T-cell (primary cell): ENCODE measurements at regions not wholly inside any gene's neighbourhood (a gene's known extent, or its start where the extent isn't known, plus 50 kb on each side); places are given as distances from the start of the nearest gene placed in this dataset.

Source experiments
- ATAC-seq, 4 experiments: fragments of 200-7000 bp in 3 of 4; fragments of 150-1000 bp in 1 of 4; cut with Tn5 transposase; replicated peaks in 1 of 4; 1 replicate in 3 of 4; 2 replicates in 1 of 4; pipeline ENCODE4 v1.10.0; 2021; ENCODE audit warnings: moderate library complexity in 3 of 4, mild to moderate bottlenecking in 2 of 4, moderate number of reproducible peaks in 1 of 4
- CTCF ChIA-PET, 2 donors: fragments of 300-600 bp; sonication (Branson Sonifier 250); formaldehyde crosslinking; loops; one replicate each; lab custom pipeline; 2022; ENCODE audit warnings: antibody characterized with exemption in 2 of 2; lab: Charles Lee
- POLR2A ChIA-PET, 2 donors: fragments of 300-600 bp; sonication (Branson Sonifier 250); formaldehyde crosslinking; loops; one replicate each; lab custom pipeline; 2022; ENCODE audit warnings: antibody characterized with exemption in 2 of 2; lab: Charles Lee
- DNase-seq, 35 experiments: peaks; one replicate each; pipeline versions ENCODE4 v3.0.0 to v3.0.0-alpha.2; 2013 to 2023
- H3K27ac ChIP-seq: one replicate; pipeline ENCODE4 v1.5.1; 2013; ENCODE audit warnings: low read length
- H3K27me3 ChIP-seq, 2 experiments: replicated peaks in 1 of 2; 1 replicate in 1 of 2; 2 replicates in 1 of 2; pipeline versions ENCODE4 v1.6.1 to v1.7.0; 2013; ENCODE audit warnings: low read length in 1 of 2, mixed read lengths in 1 of 2; ENCODE audit not compliant: control insufficient read depth in 2 of 2, insufficient read depth in 2 of 2; ENCODE audit errors: extremely low read depth in 1 of 2
- H3K36me3 ChIP-seq, 2 donors: 1 replicate in 1 of 2; 2 replicates in 1 of 2; pipeline versions ENCODE4 v1.6.1 to v1.7.0; 2013; ENCODE audit warnings: low read length in 1 of 2; ENCODE audit not compliant: control insufficient read depth in 2 of 2, insufficient read depth in 1 of 2; ENCODE audit errors: extremely low read depth in 1 of 2
- H3K4me1 ChIP-seq, 2 experiments: 1 replicate in 1 of 2; 2 replicates in 1 of 2; pipeline versions ENCODE4 v1.6.1 to v1.7.0; 2013; ENCODE audit warnings: low read length in 2 of 2, mixed read lengths in 1 of 2; ENCODE audit not compliant: insufficient read depth in 2 of 2, control insufficient read depth in 1 of 2; ENCODE audit errors: extremely low read depth in 1 of 2
- H3K4me3 ChIP-seq, 2 donors: 1 replicate in 1 of 2; 2 replicates in 1 of 2; pipeline versions ENCODE4 v1.5.1 to v1.7.0; 2013; ENCODE audit warnings: mild to moderate bottlenecking in 2 of 2, low read length in 1 of 2, moderate library complexity in 1 of 2; ENCODE audit not compliant: control insufficient read depth in 1 of 2; ENCODE audit errors: extremely low read depth in 1 of 2
- H3K9me3 ChIP-seq: 2 replicates; pipeline ENCODE4 v1.7.0; 2013
- H3K27ac Mint-ChIP-seq, 2 donors: one replicate each; pipeline ENCODE4 v1.8.0; 2020 to 2021; ENCODE audit warnings: mild to moderate bottlenecking in 2 of 2, mixed read lengths in 2 of 2
- H3K27me3 Mint-ChIP-seq, 2 donors: one replicate each; pipeline ENCODE4 v1.8.0; 2021 to 2022; ENCODE audit warnings: mixed read lengths in 2 of 2
- H3K36me3 Mint-ChIP-seq: one replicate; pipeline ENCODE4 v1.8.0; 2021; ENCODE audit warnings: mixed read lengths
- H3K4me1 Mint-ChIP-seq, 3 donors: one replicate each; pipeline ENCODE4 v1.8.0; 2020 to 2022; ENCODE audit warnings: mixed read lengths in 3 of 3, mild to moderate bottlenecking in 1 of 3
- H3K4me3 Mint-ChIP-seq, 3 donors: one replicate each; pipeline ENCODE4 v1.8.0; 2020 to 2022; ENCODE audit warnings: mild to moderate bottlenecking in 3 of 3, mixed read lengths in 3 of 3, moderate library complexity in 3 of 3
- H3K9me3 Mint-ChIP-seq, 3 donors: one replicate each; pipeline ENCODE4 v1.8.0; 2020 to 2022; ENCODE audit warnings: mixed read lengths in 3 of 3
- WGBS: methylation state at CpG from one replicate; pipeline ENCODE4 v1.1.5; 2013; ENCODE audit warnings: missing lambda C conversion rate; ENCODE audit not compliant: insufficient coverage; 5-methylcytosine and 5-hydroxymethylcytosine counted together

GRCh38 chr6:144641286-144641685, 356.2 kb downstream of the UTRN start:
- 80% methylated on average over 1 of the region's 1 CpG for WGBS
- DNase-seq = no peak
- H3K4me3 ChIP-seq = no peak overlapping the region
- no peak overlapping the region for H3K4me3 Mint-ChIP-seq
- peaks cover 23% of the 10 kb centered on the region for H3K36me3 Mint-ChIP-seq
- H3K27ac Mint-ChIP-seq = no peak overlapping the region
- H3K4me1 Mint-ChIP-seq = peaks cover 13 to 32% (median 18%) of the 10 kb centered on the region in 3 donors
- H3K36me3 ChIP-seq = peaks cover 0 to 3% of the 10 kb centered on the region in 2 donors
- no peaks in the 10 kb centered on the region for H3K9me3 ChIP-seq
- H3K9me3 Mint-ChIP-seq = no peaks in the 10 kb centered on the region
- ChIA-PET CTCF (no interaction called here), POLR2A (no interaction called here)
- no peak overlapping the region for H3K27ac ChIP-seq
- H3K27me3 ChIP-seq = no peaks in the 10 kb centered on the region
- H3K27me3 Mint-ChIP-seq = no peaks in the 10 kb centered on the region
- H3K4me1 ChIP-seq = no peaks in the 10 kb centered on the region
- ATAC-seq = no peak

- Histone ChIP-seq H3K9me3 (no peaks in the 10 kb centered on the region), H3K4me3 (no peak overlapping the region), H3K36me3 (peaks cover 0 to 3% of the 10 kb centered on the region in 2 donors), H3K27me3 (no peaks in the 10 kb centered on the region), H3K4me1 (no peaks in the 10 kb centered on the region), H3K27ac (no peak overlapping the region)
- DNase-seq = no peak
- Mint-ChIP-seq H3K27me3 (no peaks in the 10 kb centered on the region), H3K9me3 (peaks cover 0 to 3% (median 1%) of the 10 kb centered on the region in 3 donors), H3K27ac (no peak overlapping the region), H3K4me3 (no peak overlapping the region), H3K4me1 (peaks cover 7 to 24% (median 11%) of the 10 kb centered on the region in 3 donors), H3K36me3 (peaks cover 40% of the 10 kb centered on the region)
- POLR2A ChIA-PET = no interaction called here
- WGBS = no CpG with 5 or more reads among the region's 1 CpG
- no peak for ATAC-seq
- CTCF ChIA-PET = no interaction called here
These were observed 359.6 kb downstream of the UTRN start for GRCh38 chr6:144644776-144645175.

- CTCF ChIA-PET = no interaction called here
These were observed 361.2 kb downstream of the UTRN start for GRCh38 chr6:144646093-144647056.

GRCh38 chr6:144647406-144647964, 362.4 kb downstream of the UTRN start:
- H3K27me3 Mint-ChIP-seq = no peaks in the 10 kb centered on the region
- POLR2A ChIA-PET = no interaction called here
- peaks cover 0 to 3% (median 3%) of the 10 kb centered on the region in 3 donors for H3K9me3 Mint-ChIP-seq
- no peak overlapping the region for H3K4me3 ChIP-seq
- ATAC-seq = no peak
- no peak overlapping the region for H3K27ac Mint-ChIP-seq
- H3K4me1 Mint-ChIP-seq = peaks cover 12 to 29% (median 22%) of the 10 kb centered on the region in 3 donors
- no peak overlapping the region for H3K4me3 Mint-ChIP-seq
- no peaks in the 10 kb centered on the region for H3K9me3 ChIP-seq
- WGBS = 100% methylated on average over 5 of the region's 6 CpGs
- no peaks in the 10 kb centered on the region for H3K27me3 ChIP-seq
- CTCF ChIA-PET = no interaction called here
- H3K4me1 ChIP-seq = no peaks in the 10 kb centered on the region
- H3K27ac ChIP-seq = no peak overlapping the region
- H3K36me3 ChIP-seq = no peaks in the 10 kb centered on the region
- no peak for DNase-seq
- H3K36me3 Mint-ChIP-seq = peaks cover 41% of the 10 kb centered on the region

More at GRCh38 chr6:144646093-144647056, 361.2 kb downstream of the UTRN start:
- Mint-ChIP-seq H3K4me1 (peaks cover 5 to 22% (median 12%) of the 10 kb centered on the region in 3 donors), H3K9me3 (peaks cover 0 to 3% (median 3%) of the 10 kb centered on the region in 3 donors), H3K4me3 (no peak overlapping the region), H3K27ac (no peak overlapping the region), H3K36me3 (peaks cover 41% of the 10 kb centered on the region), H3K27me3 (no peaks in the 10 kb centered on the region)
- H3K4me3 ChIP-seq = no peak overlapping the region
- H3K27ac ChIP-seq = no peak overlapping the region
- no peak for DNase-seq
- WGBS = 100% methylated on average over 1 of the region's 4 CpGs
- no peaks in the 10 kb centered on the region for H3K27me3 ChIP-seq
- H3K9me3 ChIP-seq = no peaks in the 10 kb centered on the region
- H3K4me1 ChIP-seq = no peaks in the 10 kb centered on the region
- peaks cover 0 to 3% of the 10 kb centered on the region in 2 donors for H3K36me3 ChIP-seq
- POLR2A ChIA-PET = no interaction called here
- ATAC-seq = no peak

GRCh38 chr6:144647971-144648651, 363.0 kb downstream of the UTRN start:
- no peaks in the 10 kb centered on the region for H3K27me3 ChIP-seq
- Mint-ChIP-seq H3K27me3 (no peaks in the 10 kb centered on the region), H3K9me3 (peaks cover 0 to 3% (median 3%) of the 10 kb centered on the region in 3 donors), H3K4me1 (peaks cover 19 to 32% (median 27%) of the 10 kb centered on the region in 3 donors), H3K4me3 (no peak overlapping the region), H3K36me3 (peaks cover 47% of the 10 kb centered on the region), H3K27ac (no peak overlapping the region)
- H3K9me3 ChIP-seq = no peaks in the 10 kb centered on the region
- DNase-seq (no peak), ATAC-seq (no peak)
- no peaks in the 10 kb centered on the region for H3K36me3 ChIP-seq
- H3K27ac ChIP-seq = no peak overlapping the region
- ChIA-PET CTCF (no interaction called here), POLR2A (interaction anchor here in 1 of 2 donors (0.6 kb wide), 1 partner anchor 80 kb away, joined by 4 read pairs; no protein-coding TSS in a partner anchor)
- H3K4me3 ChIP-seq = no peak overlapping the region
- no CpG with 5 or more reads among the region's 3 CpGs for WGBS
- H3K4me1 ChIP-seq = peaks cover 0 to 2% of the 10 kb centered on the region in 2 experiments

GRCh38 chr6:144649085-144649484, 363.9 kb downstream of the UTRN start:
- peaks cover 48% of the 10 kb centered on the region for H3K36me3 Mint-ChIP-seq
- H3K27me3 ChIP-seq = no peaks in the 10 kb centered on the region
- no peaks in the 10 kb centered on the region for H3K9me3 ChIP-seq
- ChIA-PET CTCF (interaction anchor here in 1 of 2 donors (0.5 kb wide), 1 partner anchor 652 kb away, joined by 6 read pairs; no protein-coding TSS in a partner anchor), POLR2A (no interaction called here)
- no peak for DNase-seq
- no peaks in the 10 kb centered on the region for H3K36me3 ChIP-seq
- no peak overlapping the region for H3K4me3 Mint-ChIP-seq
- ATAC-seq = no peak
- H3K4me1 Mint-ChIP-seq = peaks cover 27 to 40% (median 36%) of the 10 kb centered on the region in 3 donors
- 100% methylated on average over 1 of the region's 2 CpGs for WGBS
- peaks cover 3 to 6% of the 10 kb centered on the region in 2 experiments for H3K4me1 ChIP-seq
- H3K4me3 ChIP-seq = no peak overlapping the region
- H3K9me3 Mint-ChIP-seq = peaks cover 0 to 3% (median 3%) of the 10 kb centered on the region in 3 donors
- H3K27me3 Mint-ChIP-seq = no peaks in the 10 kb centered on the region
- H3K27ac Mint-ChIP-seq = no peak overlapping the region
- H3K27ac ChIP-seq = no peak overlapping the region
